SKM-1 (cell line): ENCODE measurements at regions not wholly inside any gene's neighbourhood (a gene's known extent, or its start where the extent isn't known, plus 50 kb on each side); places are given as distances from the start of the nearest gene placed in this dataset.

Experiments used
- DNase-seq: peaks from one replicate; lab custom pipeline; 2025; ENCODE audit not compliant: unreplicated experiment; lab: John Stamatoyannopoulos, UW

- no peak for DNase-seq
Measured at GRCh38 chr21:36628106-36628505, 70.8 kb upstream of the SIM2 start.

- no peak for DNase-seq
Measured at GRCh38 chr21:36628761-36629460, 70.0 kb upstream of the SIM2 start.

GRCh38 chr21:36630485-36631206, 68.3 kb upstream of the SIM2 start:
- peak; percentile 14 for DNase-seq

GRCh38 chr21:36636016-36636415, 62.9 kb upstream of the SIM2 start:
- DNase-seq, result no peak

GRCh38 chr21:36636439-36636838, 62.5 kb upstream of the SIM2 start:
- no peak for DNase-seq

- DNase-seq, result no peak
Measured at GRCh38 chr21:36639769-36640168, 59.1 kb upstream of the SIM2 start.

- DNase-seq, result no peak
Measured at GRCh38 chr21:36640174-36640720, 58.7 kb upstream of the SIM2 start.

GRCh38 chr21:36640721-36641244, 58.1 kb upstream of the SIM2 start:
- DNase-seq, result no peak

- DNase-seq, result no peak
Measured at GRCh38 chr21:36641346-36641745, 57.6 kb upstream of the SIM2 start.

- no peak for DNase-seq
Measured at GRCh38 chr21:36641886-36642285, 57.0 kb upstream of the SIM2 start.

- no peak for DNase-seq
Measured at GRCh38 chr21:36642777-36643176, 56.1 kb upstream of the SIM2 start.

GRCh38 chr21:36643374-36644250, 55.3 kb upstream of the SIM2 start:
- no peak for DNase-seq

- DNase-seq, result no peak
Measured at GRCh38 chr21:36646011-36646410, 52.9 kb upstream of the SIM2 start.

- no peak for DNase-seq
Measured at GRCh38 chr21:36646645-36647044, 52.3 kb upstream of the SIM2 start.

- no peak for DNase-seq
Measured at GRCh38 chr21:36647279-36648093, 51.4 kb upstream of the SIM2 start.
